WERI-Rb-1 (cell line): ENCODE measurements at regions not wholly inside any gene's neighbourhood (a gene's known extent, or its start where the extent isn't known, plus 50 kb on each side); places are given as distances from the start of the nearest gene placed in this dataset.

Source experiments
- DNase-seq: peaks from one replicate; pipeline ENCODE4 v3.0.0-alpha.2; 2020
- H3K27ac ChIP-seq: fragments of 250-450 bp; sonication (Bioruptor Pico); 2 replicates; pipeline ENCODE4 v1.5.1; 2020; ENCODE audit warnings: mild to moderate bottlenecking, moderate library complexity
- H3K27me3 ChIP-seq: fragments of 250-450 bp; sonication (Bioruptor Pico); 2 replicates; pipeline ENCODE4 v1.5.1; 2021; ENCODE audit warnings: mild to moderate bottlenecking, low read depth, moderate library complexity; ENCODE audit not compliant: insufficient read depth, severe bottlenecking
- H3K36me3 ChIP-seq: fragments of 250-450 bp; sonication (Bioruptor Pico); 2 replicates; pipeline ENCODE4 v1.5.1; 2020; ENCODE audit warnings: mild to moderate bottlenecking, moderate library complexity
- H3K4me3 ChIP-seq: 2 replicates; pipeline ENCODE4 v1.5.1; 2011; ENCODE audit warnings: low read depth, mild to moderate bottlenecking, control low read depth, low read length
- H3K9me3 ChIP-seq: fragments of 250-450 bp; sonication (Bioruptor Pico); 2 replicates; pipeline ENCODE4 v1.5.1; 2021; ENCODE audit warnings: mild to moderate bottlenecking, moderate library complexity; ENCODE audit not compliant: severe bottlenecking
- CTCF ChIP-seq: IDR thresholded peaks from 2 replicates; pipeline ENCODE4 v1.5.1; 2011; ENCODE audit warnings: low read depth, mild to moderate bottlenecking, control low read depth, inconsistent platforms, low read length

DNA sequence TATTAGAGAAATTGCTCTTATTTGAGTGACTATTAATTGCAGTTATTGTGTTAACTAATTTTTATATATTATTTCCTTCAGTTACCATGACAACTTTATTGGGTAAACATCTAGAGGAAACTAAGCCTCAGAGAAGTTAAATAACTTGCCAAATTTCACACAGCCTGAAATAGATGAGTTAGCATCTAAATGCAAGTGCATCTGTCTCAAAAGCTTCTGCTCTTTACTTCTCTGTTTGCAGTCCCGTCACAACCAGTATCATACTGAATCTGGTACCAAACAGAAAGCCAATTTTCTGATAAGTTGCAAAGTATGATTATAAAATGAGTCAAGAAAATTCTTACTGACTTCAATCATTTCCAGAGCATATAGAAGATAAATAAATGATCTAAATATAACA lies 1544.9 kb upstream of the PCDH7 start:
- Histone ChIP-seq H3K27ac (no peak overlapping the region), H3K36me3 (no peaks in the 10 kb centered on the region), H3K4me3 (no peak overlapping the region), H3K9me3 (peaks cover 5% of the 10 kb centered on the region), H3K27me3 (no peaks in the 10 kb centered on the region)
- DNase-seq = no peak
- TF ChIP-seq CTCF = no peak

DNA sequence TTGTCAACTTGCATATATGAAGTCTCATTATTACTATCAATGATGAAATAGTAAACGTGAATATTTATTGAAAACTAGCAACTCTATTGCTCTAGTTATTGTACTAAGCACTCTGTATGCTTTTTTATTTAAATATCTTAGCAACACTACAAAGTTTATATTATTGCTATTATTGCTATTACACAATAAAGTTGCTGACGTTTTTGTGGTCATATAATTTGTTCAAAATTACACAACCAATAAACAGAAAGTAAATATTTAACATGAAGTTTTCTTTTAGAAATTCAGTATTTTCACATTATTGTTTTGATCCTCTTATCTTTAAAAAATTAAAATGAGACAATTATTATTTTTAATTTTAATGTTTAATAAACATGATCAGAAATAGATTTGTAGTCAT lies 1521.1 kb upstream of the PCDH7 start:
- no peak for DNase-seq
- Histone ChIP-seq H3K9me3 (no peaks in the 10 kb centered on the region), H3K4me3 (no peak overlapping the region), H3K36me3 (no peaks in the 10 kb centered on the region), H3K27me3 (no peaks in the 10 kb centered on the region), H3K27ac (no peak overlapping the region)
- TF ChIP-seq CTCF = no peak

GRCh38 chr4:29199485-29199884 lies 1520.7 kb upstream of the PCDH7 start:
- Histone ChIP-seq H3K27ac (no peak overlapping the region), H3K36me3 (no peaks in the 10 kb centered on the region), H3K9me3 (no peaks in the 10 kb centered on the region), H3K4me3 (no peak overlapping the region), H3K27me3 (no peaks in the 10 kb centered on the region)
- DNase-seq = no peak
- TF ChIP-seq CTCF = no peak

- DNase-seq = no peak
- no peaks in the 10 kb centered on the region for H3K9me3 ChIP-seq
These were observed 1507.1 kb upstream of the PCDH7 start for GRCh38 chr4:29213020-29213419.

DNA sequence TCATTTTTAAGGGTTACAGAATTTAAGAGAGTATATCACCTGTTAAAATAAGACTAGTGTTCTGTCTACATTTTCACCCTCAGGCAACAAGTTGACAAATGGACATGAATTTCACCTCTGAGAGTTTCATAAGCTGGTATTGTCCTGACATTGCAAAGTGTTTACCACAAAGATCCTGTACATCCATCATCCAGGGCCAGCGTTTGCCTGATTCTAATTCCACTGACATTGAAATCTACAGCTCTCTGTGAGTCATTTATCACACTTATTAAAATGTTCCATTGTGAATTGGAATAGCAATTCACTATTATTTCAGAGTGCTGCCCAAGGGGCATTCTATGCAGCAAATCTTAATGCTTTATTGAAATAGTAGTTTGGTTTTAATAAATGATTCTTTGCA lies 1499.4 kb upstream of the PCDH7 start:
- Histone ChIP-seq H3K36me3 (no peaks in the 10 kb centered on the region), H3K4me3 (no peak overlapping the region), H3K9me3 (no peaks in the 10 kb centered on the region), H3K27ac (no peak overlapping the region), H3K27me3 (no peaks in the 10 kb centered on the region)
- DNase-seq = no peak
- no peak for TF ChIP-seq CTCF

More at GRCh38 chr4:29213020-29213419, 1507.1 kb upstream of the PCDH7 start:
- no peak for TF ChIP-seq CTCF
- H3K36me3 ChIP-seq = no peaks in the 10 kb centered on the region
- H3K27ac ChIP-seq = no peak overlapping the region
- H3K27me3 ChIP-seq = no peaks in the 10 kb centered on the region
- H3K4me3 ChIP-seq = no peak overlapping the region

DNA sequence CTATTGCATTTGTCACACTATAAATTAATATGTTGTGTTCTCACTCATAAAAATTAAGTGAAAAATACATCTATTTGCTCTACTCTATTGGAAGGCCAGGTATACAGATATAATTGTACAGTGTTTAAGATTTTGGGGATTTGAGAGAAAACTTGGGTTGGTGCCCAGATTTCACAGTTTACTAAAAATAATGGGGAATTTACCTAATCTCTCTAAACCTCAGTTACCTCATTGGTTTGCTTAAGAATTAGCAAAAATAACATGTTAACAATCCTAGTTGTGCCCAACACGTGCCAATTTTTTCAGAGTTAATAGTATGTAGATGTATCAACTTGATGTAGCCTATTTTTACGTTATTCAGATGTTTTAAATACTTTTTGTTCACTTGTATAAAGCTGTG lies 1495.3 kb upstream of the PCDH7 start:
- TF ChIP-seq CTCF = no peak
- no peaks in the 10 kb centered on the region for H3K9me3 ChIP-seq
- no peak overlapping the region for H3K4me3 ChIP-seq
- H3K36me3 ChIP-seq = no peaks in the 10 kb centered on the region
- DNase-seq = no peak
- no peak overlapping the region for H3K27ac ChIP-seq
- H3K27me3 ChIP-seq = no peaks in the 10 kb centered on the region
